A673 (cell line): ENCODE measurements at regions not wholly inside any gene's neighbourhood (a gene's known extent, or its start where the extent isn't known, plus 50 kb on each side); places are given as distances from the start of the nearest gene placed in this dataset.

Source experiments
- CTCF ChIP-seq: fragments of 300-800, 200-600 bp; sonication (generic); conservative IDR thresholded peaks from 2 replicates; pipeline ENCODE4 v1.5.1; 2017; ENCODE audit warnings: low read depth, mild to moderate bottlenecking, antibody characterized with exemption, low read length, moderate library complexity, mixed read lengths
- EZH2 ChIP-seq: fragments of 200-600 bp; sonication (generic); IDR thresholded peaks from 2 replicates; pipeline ENCODE4 v1.6.1; 2017; ENCODE audit warnings: borderline replicate concordance, low read depth, mild to moderate bottlenecking, mixed read lengths, antibody characterized with exemption, low read length; ENCODE audit not compliant: poor library complexity, severe bottlenecking

- TF ChIP-seq CTCF (no peak), EZH2 (no peak)
Measured at GRCh38 chr1:47558601-47559593, 121.1 kb downstream of the FOXD2 start.
